Endothelial cell of umbilical vein (primary cell): ENCODE measurements at regions not wholly inside any gene's neighbourhood (a gene's known extent, or its start where the extent isn't known, plus 50 kb on each side); places are given as distances from the start of the nearest gene placed in this dataset.

ENCODE experiments used
- EZH2 ChIP-seq: IDR thresholded peaks from 2 replicates; pipeline ENCODE4 v1.6.1; 2012; ENCODE audit warnings: borderline replicate concordance, low read depth, mild to moderate bottlenecking, moderate library complexity, low read length, inconsistent platforms; ENCODE audit not compliant: severe bottlenecking
- FOS ChIP-seq: IDR thresholded peaks from 2 replicates; pipeline ENCODE4 v1.6.1; 2011; ENCODE audit warnings: mild to moderate bottlenecking, low read length, moderate library complexity, borderline replicate concordance; ENCODE audit not compliant: insufficient read depth
- GATA2 ChIP-seq: IDR thresholded peaks from 2 replicates; pipeline ENCODE4 v1.7.0; 2011; ENCODE audit warnings: low read depth, mild to moderate bottlenecking, moderate library complexity, mixed read lengths, low read length; ENCODE audit not compliant: insufficient read length, insufficient read depth
- JUN ChIP-seq: IDR thresholded peaks from 2 replicates; pipeline ENCODE4 v1.6.1; 2011; ENCODE audit warnings: borderline replicate concordance, low read depth; ENCODE audit not compliant: insufficient read length, insufficient read depth
- MYC ChIP-seq: IDR thresholded peaks from one replicate; pipeline ENCODE4 v1.6.1; 2011; ENCODE audit warnings: mild to moderate bottlenecking, low read depth, low read length
- POLR2A ChIP-seq: IDR thresholded peaks from 2 replicates; pipeline ENCODE4 v1.6.1; 2012; ENCODE audit warnings: low read depth, mild to moderate bottlenecking, control low read depth, low read length
- POLR2AphosphoS5 ChIP-seq: IDR thresholded peaks from 2 replicates; pipeline ENCODE4 v1.6.1; 2012; ENCODE audit warnings: low read depth, mild to moderate bottlenecking, control low read depth, low read length, moderate library complexity; ENCODE audit not compliant: insufficient read depth
- TF ChIP-seq, protein P1 (sequence below), 2 donors: IDR thresholded peaks; 1 replicate in 1 of 2; 2 replicates in 1 of 2; pipeline ENCODE4 v1.5.1; 2011; ENCODE audit warnings: low read length in 2 of 2, mild to moderate bottlenecking in 2 of 2, moderate library complexity in 2 of 2, control low read depth in 1 of 2, inconsistent platforms in 1 of 2, low read depth in 1 of 2; ENCODE audit not compliant: insufficient read depth in 1 of 2; ENCODE audit errors: extremely low read depth in 1 of 2
- TF ChIP-seq, protein P2 (sequence below): IDR thresholded peaks from 2 replicates; pipeline ENCODE4 v1.6.1; 2011; ENCODE audit not compliant: insufficient read depth, insufficient read length

DNA sequence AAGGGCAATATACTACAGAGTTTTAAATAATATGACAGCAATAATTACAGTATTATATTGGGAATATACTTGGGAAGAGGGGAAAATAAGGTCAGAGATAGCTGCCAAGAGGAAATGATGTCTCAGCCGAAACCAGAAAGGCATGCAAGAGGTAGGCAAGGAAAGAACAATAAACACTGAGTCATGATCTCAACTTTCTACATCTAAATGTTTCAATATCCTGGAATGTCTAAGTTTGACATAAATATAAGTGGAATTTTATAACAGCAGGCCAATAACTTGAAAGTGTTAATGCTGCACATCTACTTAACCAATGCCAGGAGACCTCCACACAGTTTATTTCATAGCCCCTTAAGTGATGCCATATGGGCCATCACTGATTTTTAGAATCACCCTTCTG is 99.8 kb upstream of the CPNE4 start:
- TF ChIP-seq, protein P1, sequence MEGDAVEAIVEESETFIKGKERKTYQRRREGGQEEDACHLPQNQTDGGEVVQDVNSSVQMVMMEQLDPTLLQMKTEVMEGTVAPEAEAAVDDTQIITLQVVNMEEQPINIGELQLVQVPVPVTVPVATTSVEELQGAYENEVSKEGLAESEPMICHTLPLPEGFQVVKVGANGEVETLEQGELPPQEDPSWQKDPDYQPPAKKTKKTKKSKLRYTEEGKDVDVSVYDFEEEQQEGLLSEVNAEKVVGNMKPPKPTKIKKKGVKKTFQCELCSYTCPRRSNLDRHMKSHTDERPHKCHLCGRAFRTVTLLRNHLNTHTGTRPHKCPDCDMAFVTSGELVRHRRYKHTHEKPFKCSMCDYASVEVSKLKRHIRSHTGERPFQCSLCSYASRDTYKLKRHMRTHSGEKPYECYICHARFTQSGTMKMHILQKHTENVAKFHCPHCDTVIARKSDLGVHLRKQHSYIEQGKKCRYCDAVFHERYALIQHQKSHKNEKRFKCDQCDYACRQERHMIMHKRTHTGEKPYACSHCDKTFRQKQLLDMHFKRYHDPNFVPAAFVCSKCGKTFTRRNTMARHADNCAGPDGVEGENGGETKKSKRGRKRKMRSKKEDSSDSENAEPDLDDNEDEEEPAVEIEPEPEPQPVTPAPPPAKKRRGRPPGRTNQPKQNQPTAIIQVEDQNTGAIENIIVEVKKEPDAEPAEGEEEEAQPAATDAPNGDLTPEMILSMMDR (IDR thresholded peaks at IDR 0.05; ENCODE audit: extremely low read depth in 1 of 2, insufficient read depth in 1 of 2, low read depth in 1 of 2, low read length in 2 of 2) = no peak
- peak; percentile 66 for TF ChIP-seq POLR2AphosphoS5
- TF ChIP-seq, protein P2, sequence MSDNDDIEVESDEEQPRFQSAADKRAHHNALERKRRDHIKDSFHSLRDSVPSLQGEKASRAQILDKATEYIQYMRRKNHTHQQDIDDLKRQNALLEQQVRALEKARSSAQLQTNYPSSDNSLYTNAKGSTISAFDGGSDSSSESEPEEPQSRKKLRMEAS = no peak
- peak; percentile 13 for TF ChIP-seq POLR2A
- peak; percentile 89 for TF ChIP-seq JUN
- no peak for TF ChIP-seq EZH2
- peak; percentile 91 for TF ChIP-seq FOS
- TF ChIP-seq GATA2 = peak; percentile 48
- TF ChIP-seq MYC = no peak
